ENCODE measurements at regions not wholly inside any gene's neighbourhood (a gene's known extent, or its start where the extent isn't known, plus 50 kb on each side); places are given as distances from the start of the nearest gene placed in this dataset.

DNA sequence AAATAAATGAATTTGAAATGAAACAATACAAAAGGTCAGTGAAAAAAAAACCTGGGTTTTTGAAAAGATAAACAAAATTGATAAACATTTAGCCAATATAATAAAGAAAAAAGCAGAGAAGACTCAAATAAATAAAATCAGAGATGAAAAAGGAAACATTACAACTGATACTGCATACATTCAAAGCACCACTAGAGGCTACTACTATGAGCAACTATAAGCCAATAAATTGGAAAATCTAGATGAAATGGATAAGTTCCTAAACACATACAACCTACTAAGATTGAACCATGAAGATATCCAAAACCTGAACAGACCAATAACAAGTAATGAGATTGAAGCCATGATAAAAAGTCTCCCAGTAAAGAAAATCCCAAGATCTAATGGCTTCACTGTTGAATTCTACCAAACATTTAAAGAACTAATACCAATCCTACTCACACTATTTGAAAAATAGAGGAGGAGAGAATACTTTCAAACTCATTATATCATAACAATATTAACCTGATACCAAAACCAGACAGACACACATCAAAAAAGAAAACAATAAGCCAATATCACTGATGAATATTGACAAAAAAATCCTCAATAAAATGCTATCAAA, 80.8 kb upstream of the CERS6 start:
- no peak overlapping the region for H4K91ac ChIP-seq (ENCODE audit: low read depth, low read length, poor library complexity)
- no peaks in the 10 kb centered on the region for H3K36me3 ChIP-seq (replicated peaks in 1 of 2; ENCODE audit: control insufficient read depth in 2 of 2, insufficient read depth in 2 of 2, low read length in 2 of 2)
- no peak overlapping the region for H3K9ac ChIP-seq (ENCODE audit: low read depth, low read length, poor library complexity)
- no peaks in the 10 kb centered on the region for H3K27me3 ChIP-seq (ENCODE audit: control insufficient read depth in 3 of 3, insufficient read depth in 3 of 3, low read depth in 1 of 3, low read length in 3 of 3)
- H2BK5ac ChIP-seq (ENCODE audit: low read length) = no peak overlapping the region
- H3K4me1 ChIP-seq (ENCODE audit: control insufficient read depth in 2 of 2, insufficient read depth in 1 of 2, low read depth in 1 of 2, low read length in 2 of 2) = no peaks in the 10 kb centered on the region
- H3K9me3 ChIP-seq (replicated peaks in 1 of 2; ENCODE audit: control insufficient read depth in 2 of 2, insufficient read depth in 1 of 2, low read depth in 1 of 2, low read length in 2 of 2) = no peaks in the 10 kb centered on the region
- H3K23ac ChIP-seq (ENCODE audit: low read depth, low read length, poor library complexity) = no peak overlapping the region
- no peak overlapping the region for H4K8ac ChIP-seq (ENCODE audit: low read depth, low read length)
- no peak overlapping the region for H3K4ac ChIP-seq (ENCODE audit: low read length)
- H2AK5ac ChIP-seq (ENCODE audit: low read depth, low read length) = no peak overlapping the region
- no peak for DNase-seq (ENCODE audit: low spot score)
- no peak overlapping the region for H2BK120ac ChIP-seq (ENCODE audit: low read depth, low read length)
- H3K4me2 ChIP-seq (ENCODE audit: insufficient read depth, low read length, poor library complexity, severe bottlenecking) = no peak overlapping the region
- no peak overlapping the region for H3K27ac ChIP-seq (replicated peaks; ENCODE audit: low read length)
- H3K18ac ChIP-seq (ENCODE audit: low read length) = no peak overlapping the region
- H2BK15ac ChIP-seq (ENCODE audit: low read length) = no peak overlapping the region
- H2AFZ ChIP-seq (ENCODE audit: low read length) = no peak overlapping the region
- H3K14ac ChIP-seq (ENCODE audit: low read length) = no peak overlapping the region
- no peaks in the 10 kb centered on the region for H3K79me1 ChIP-seq (ENCODE audit: low read depth, low read length)
- no peak overlapping the region for H3K4me3 ChIP-seq (ENCODE audit: low read length in 2 of 2)
- no peak overlapping the region for H2BK12ac ChIP-seq (ENCODE audit: low read length)

DNA sequence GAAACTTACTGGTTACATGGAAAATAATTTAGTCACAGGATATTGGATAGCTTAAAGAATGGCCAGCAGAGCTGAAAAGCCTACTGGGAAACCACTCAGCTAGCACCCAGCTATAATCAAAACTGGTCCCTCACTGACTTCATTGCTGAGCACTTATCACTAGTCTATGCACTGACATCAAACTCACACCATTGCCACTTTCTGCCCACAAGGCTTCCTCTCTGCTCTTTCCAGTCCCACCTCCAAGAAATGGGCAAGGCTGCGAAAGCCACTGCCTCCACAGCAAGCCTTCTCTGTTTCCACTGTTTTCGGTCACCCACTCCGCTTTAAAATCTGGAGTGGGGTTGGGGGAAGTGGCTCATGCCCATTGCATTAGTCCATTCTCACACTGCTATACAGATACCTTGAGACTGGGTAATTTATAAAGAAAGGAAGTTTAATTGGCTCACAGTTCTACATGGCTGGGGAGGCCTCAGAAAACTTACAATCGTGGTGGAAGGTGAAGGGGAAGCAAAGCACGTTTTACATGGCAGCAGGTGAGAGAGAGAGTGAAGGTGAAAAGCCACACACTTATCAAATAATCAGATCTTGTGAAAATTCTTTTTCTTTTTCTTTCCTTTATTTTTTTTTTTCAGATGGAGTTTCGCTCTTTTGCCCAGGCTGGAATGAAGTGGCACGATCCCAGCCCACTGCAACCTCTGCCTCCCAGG, 77.0 kb upstream of the CERS6 start:
- H2BK120ac ChIP-seq (ENCODE audit: low read depth, low read length) = no peak overlapping the region
- no peak overlapping the region for H2BK12ac ChIP-seq (ENCODE audit: low read length)
- H4K91ac ChIP-seq (ENCODE audit: low read depth, low read length, poor library complexity) = no peak overlapping the region
- no peaks in the 10 kb centered on the region for H3K4me1 ChIP-seq (ENCODE audit: control insufficient read depth in 2 of 2, insufficient read depth in 1 of 2, low read depth in 1 of 2, low read length in 2 of 2)
- H3K4me2 ChIP-seq (ENCODE audit: insufficient read depth, low read length, poor library complexity, severe bottlenecking) = no peak overlapping the region
- H3K36me3 ChIP-seq (replicated peaks in 1 of 2; ENCODE audit: control insufficient read depth in 2 of 2, insufficient read depth in 2 of 2, low read length in 2 of 2) = no peaks in the 10 kb centered on the region
- H3K14ac ChIP-seq (ENCODE audit: low read length) = no peak overlapping the region
- H3K79me1 ChIP-seq (ENCODE audit: low read depth, low read length) = no peaks in the 10 kb centered on the region
- H3K9me3 ChIP-seq (replicated peaks in 1 of 2; ENCODE audit: control insufficient read depth in 2 of 2, insufficient read depth in 1 of 2, low read depth in 1 of 2, low read length in 2 of 2) = no peaks in the 10 kb centered on the region
- no peaks in the 10 kb centered on the region for H3K27me3 ChIP-seq (ENCODE audit: control insufficient read depth in 3 of 3, insufficient read depth in 3 of 3, low read depth in 1 of 3, low read length in 3 of 3)
- no peak overlapping the region for H2AK5ac ChIP-seq (ENCODE audit: low read depth, low read length)
- H4K8ac ChIP-seq (ENCODE audit: low read depth, low read length) = no peak overlapping the region
- H3K4ac ChIP-seq (ENCODE audit: low read length) = no peak overlapping the region
- WGBS, 2 donors (ENCODE audit: extremely low coverage in 2 of 2, insufficient read length in 2 of 2, insufficient replicate concordance in 1 of 2) = no CpG with 5 or more reads among the region's 7 CpGs
- no peak overlapping the region for H2AFZ ChIP-seq (ENCODE audit: low read length)
- no peak overlapping the region for H3K27ac ChIP-seq (replicated peaks; ENCODE audit: low read length)
- no peak overlapping the region for H3K9ac ChIP-seq (ENCODE audit: low read depth, low read length, poor library complexity)
- no peak overlapping the region for H3K23ac ChIP-seq (ENCODE audit: low read depth, low read length, poor library complexity)
- H2BK5ac ChIP-seq (ENCODE audit: low read length) = no peak overlapping the region
- no peak overlapping the region for H3K18ac ChIP-seq (ENCODE audit: low read length)
- DNase-seq (ENCODE audit: low spot score) = no peak
- H2BK15ac ChIP-seq (ENCODE audit: low read length) = no peak overlapping the region
- H3K4me3 ChIP-seq (ENCODE audit: low read length in 2 of 2) = no peak overlapping the region

DNA sequence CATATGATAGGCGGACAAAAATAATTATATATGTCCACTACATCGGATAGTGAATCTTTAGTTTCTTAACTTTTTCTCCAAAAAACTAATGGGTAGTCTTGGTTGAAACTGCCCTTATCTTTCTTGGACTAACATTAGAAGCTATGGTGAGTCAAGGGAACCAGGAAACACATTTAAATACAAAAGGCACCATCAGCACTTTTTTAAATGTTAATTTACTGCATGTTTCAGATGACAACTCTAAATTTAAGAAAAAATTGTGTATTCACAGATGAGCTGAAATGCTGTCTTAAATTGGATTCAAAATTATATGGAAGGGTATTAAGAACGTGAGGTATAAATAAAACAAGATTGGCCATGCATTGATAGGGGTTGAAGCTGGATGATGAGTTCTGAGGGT, 75.6 kb upstream of the CERS6 start:
- H3K27me3 ChIP-seq (ENCODE audit: control insufficient read depth in 3 of 3, insufficient read depth in 3 of 3, low read depth in 1 of 3, low read length in 3 of 3) = no peaks in the 10 kb centered on the region
- H3K14ac ChIP-seq (ENCODE audit: low read length) = no peak overlapping the region
- H2BK15ac ChIP-seq (ENCODE audit: low read length) = no peak overlapping the region
- no peak overlapping the region for H3K4ac ChIP-seq (ENCODE audit: low read length)
- no peak overlapping the region for H2AK5ac ChIP-seq (ENCODE audit: low read depth, low read length)
- no peak overlapping the region for H3K27ac ChIP-seq (replicated peaks; ENCODE audit: low read length)
- no peak overlapping the region for H3K18ac ChIP-seq (ENCODE audit: low read length)
- no CpG with 5 or more reads among the region's 3 CpGs for WGBS, 2 donors (ENCODE audit: extremely low coverage in 2 of 2, insufficient read length in 2 of 2, insufficient replicate concordance in 1 of 2)
- no peak overlapping the region for H2AFZ ChIP-seq (ENCODE audit: low read length)
- H2BK5ac ChIP-seq (ENCODE audit: low read length) = no peak overlapping the region
- no peak overlapping the region for H3K23ac ChIP-seq (ENCODE audit: low read depth, low read length, poor library complexity)
- H3K4me2 ChIP-seq (ENCODE audit: insufficient read depth, low read length, poor library complexity, severe bottlenecking) = no peak overlapping the region
- H3K4me3 ChIP-seq (ENCODE audit: low read length in 2 of 2) = no peak overlapping the region
- no peaks in the 10 kb centered on the region for H3K36me3 ChIP-seq (replicated peaks in 1 of 2; ENCODE audit: control insufficient read depth in 2 of 2, insufficient read depth in 2 of 2, low read length in 2 of 2)
- H2BK12ac ChIP-seq (ENCODE audit: low read length) = no peak overlapping the region
- H3K9me3 ChIP-seq (replicated peaks in 1 of 2; ENCODE audit: control insufficient read depth in 2 of 2, insufficient read depth in 1 of 2, low read depth in 1 of 2, low read length in 2 of 2) = no peaks in the 10 kb centered on the region
- no peaks in the 10 kb centered on the region for H3K4me1 ChIP-seq (ENCODE audit: control insufficient read depth in 2 of 2, insufficient read depth in 1 of 2, low read depth in 1 of 2, low read length in 2 of 2)
- DNase-seq (ENCODE audit: low spot score) = no peak
- no peaks in the 10 kb centered on the region for H3K79me1 ChIP-seq (ENCODE audit: low read depth, low read length)
- H3K9ac ChIP-seq (ENCODE audit: low read depth, low read length, poor library complexity) = no peak overlapping the region
- no peak overlapping the region for H2BK120ac ChIP-seq (ENCODE audit: low read depth, low read length)
- H4K91ac ChIP-seq (ENCODE audit: low read depth, low read length, poor library complexity) = no peak overlapping the region
- H4K8ac ChIP-seq (ENCODE audit: low read depth, low read length) = no peak overlapping the region

DNA sequence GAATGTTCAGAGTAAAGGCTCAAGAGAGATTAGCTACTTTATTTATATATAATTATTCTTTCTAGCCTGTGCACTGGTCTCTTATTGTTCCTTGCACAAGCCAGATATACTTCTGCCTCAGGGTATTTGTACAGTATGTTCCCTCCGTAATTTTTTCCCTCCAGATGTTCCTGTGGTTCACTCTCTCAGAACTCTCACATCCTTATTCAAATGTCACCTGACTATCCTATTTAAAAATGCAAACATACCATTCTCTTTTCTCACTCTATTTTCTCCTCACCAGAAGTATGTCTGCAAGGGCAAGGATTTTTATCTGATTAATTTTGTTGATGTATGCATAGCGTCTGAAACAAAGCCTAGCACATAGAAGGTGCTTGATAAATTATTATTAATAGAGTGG, 64.0 kb upstream of the CERS6 start:
- no peak overlapping the region for H2AFZ ChIP-seq (ENCODE audit: low read length)
- no peak overlapping the region for H3K23ac ChIP-seq (ENCODE audit: low read depth, low read length, poor library complexity)
- H2BK12ac ChIP-seq (ENCODE audit: low read length) = no peak overlapping the region

More for the DNA sequence above, 64.0 kb upstream of the CERS6 start:
- H2BK5ac ChIP-seq (ENCODE audit: low read length) = no peak overlapping the region
- H4K8ac ChIP-seq (ENCODE audit: low read depth, low read length) = no peak overlapping the region
- no peaks in the 10 kb centered on the region for H3K4me1 ChIP-seq (ENCODE audit: control insufficient read depth in 2 of 2, insufficient read depth in 1 of 2, low read depth in 1 of 2, low read length in 2 of 2)
- no peak for DNase-seq (ENCODE audit: low spot score)
- no peak overlapping the region for H3K9ac ChIP-seq (ENCODE audit: low read depth, low read length, poor library complexity)
- H3K14ac ChIP-seq (ENCODE audit: low read length) = no peak overlapping the region
- no CpG with 5 or more reads among the region's 2 CpGs for WGBS, 2 donors (ENCODE audit: extremely low coverage in 2 of 2, insufficient read length in 2 of 2, insufficient replicate concordance in 1 of 2)
- H4K91ac ChIP-seq (ENCODE audit: low read depth, low read length, poor library complexity) = no peak overlapping the region
- H2BK15ac ChIP-seq (ENCODE audit: low read length) = no peak overlapping the region
- H3K4me2 ChIP-seq (ENCODE audit: insufficient read depth, low read length, poor library complexity, severe bottlenecking) = no peak overlapping the region
- H3K4ac ChIP-seq (ENCODE audit: low read length) = no peak overlapping the region
- H2BK120ac ChIP-seq (ENCODE audit: low read depth, low read length) = no peak overlapping the region
- H3K4me3 ChIP-seq (ENCODE audit: low read length in 2 of 2) = no peak overlapping the region
- H3K36me3 ChIP-seq (replicated peaks in 1 of 2; ENCODE audit: control insufficient read depth in 2 of 2, insufficient read depth in 2 of 2, low read length in 2 of 2) = no peaks in the 10 kb centered on the region
- no peak overlapping the region for H3K18ac ChIP-seq (ENCODE audit: low read length)
- H3K27me3 ChIP-seq (ENCODE audit: control insufficient read depth in 3 of 3, insufficient read depth in 3 of 3, low read depth in 1 of 3, low read length in 3 of 3) = peaks cover 0 to 4% (median 0%) of the 10 kb centered on the region in 3 experiments
- no peak overlapping the region for H2AK5ac ChIP-seq (ENCODE audit: low read depth, low read length)
- H3K27ac ChIP-seq (replicated peaks; ENCODE audit: low read length) = no peak overlapping the region
- H3K79me1 ChIP-seq (ENCODE audit: low read depth, low read length) = no peaks in the 10 kb centered on the region
- no peaks in the 10 kb centered on the region for H3K9me3 ChIP-seq (replicated peaks in 1 of 2; ENCODE audit: control insufficient read depth in 2 of 2, insufficient read depth in 1 of 2, low read depth in 1 of 2, low read length in 2 of 2)

Data from neuronal stem cell (in vitro differentiated cells).